Activated CD8-positive, alpha-beta T cell treated with anti-CD3 and anti-CD28 coated beads for 36 hours (primary cell): ENCODE measurements at regions not wholly inside any gene's neighbourhood (a gene's known extent, or its start where the extent isn't known, plus 50 kb on each side); places are given as distances from the start of the nearest gene placed in this dataset.

Source experiments
- ATAC-seq: fragments of 200-7000 bp; cut with Tn5 transposase; one replicate; pipeline ENCODE4 v1.10.0; 2021; ENCODE audit warnings: mild to moderate bottlenecking, moderate library complexity
- CTCF ChIA-PET: fragments of 350-600 bp; sonication (Branson Sonifier 250); formaldehyde crosslinking; loops from one replicate; lab custom pipeline; 2021; ENCODE audit warnings: antibody characterized with exemption; lab: Charles Lee
- POLR2A ChIA-PET: fragments of 350-600 bp; sonication (Branson Sonifier 250); formaldehyde crosslinking; loops from one replicate; lab custom pipeline; 2021; ENCODE audit warnings: antibody characterized with exemption; lab: Charles Lee
- DNase-seq: peaks from one replicate; pipeline ENCODE4 v3.0.0-alpha.2; 2020
- H3K27ac Mint-ChIP-seq: one replicate; pipeline ENCODE4 v1.8.0; 2021; ENCODE audit warnings: mild to moderate bottlenecking, mixed read lengths
- H3K27me3 Mint-ChIP-seq: one replicate; pipeline ENCODE4 v1.8.0; 2021; ENCODE audit warnings: mixed read lengths
- H3K36me3 Mint-ChIP-seq: one replicate; pipeline ENCODE4 v1.8.0; 2021; ENCODE audit warnings: low read depth, mixed read lengths
- H3K4me1 Mint-ChIP-seq: one replicate; pipeline ENCODE4 v1.8.0; 2021; ENCODE audit warnings: low read depth, mixed read lengths
- H3K4me3 Mint-ChIP-seq: one replicate; pipeline ENCODE4 v1.8.0; 2021; ENCODE audit warnings: mild to moderate bottlenecking, moderate library complexity, mixed read lengths
- H3K9me3 Mint-ChIP-seq: one replicate; pipeline ENCODE4 v1.8.0; 2021; ENCODE audit warnings: mixed read lengths
- CTCF ChIP-seq: fragments of 200-600 bp; IDR thresholded peaks from one replicate; pipeline ENCODE4 v1.8.0; 2022; ENCODE audit warnings: antibody characterized with exemption, mild to moderate bottlenecking
- intact Hi-C: fragments of 100-400 bp; cut with micrococcal nuclease; formaldehyde crosslinking; loops from one replicate; pipeline ENCODE4 v1.10.0; 2022

- CTCF ChIA-PET: no interaction called here
- Mint-ChIP-seq H3K27ac (no peak overlapping the region), H3K4me3 (no peak overlapping the region), H3K27me3 (peaks cover 1% of the 10 kb centered on the region), H3K4me1 (no peaks in the 10 kb centered on the region), H3K9me3 (no peaks in the 10 kb centered on the region), H3K36me3 (no peaks in the 10 kb centered on the region)
- DNase-seq: no peak
- ATAC-seq: no peak
- no peak for TF ChIP-seq CTCF
- POLR2A ChIA-PET: interaction anchor here (1.2 kb wide), 1 partner anchor 12 kb away, joined by 3 read pairs; no protein-coding TSS in a partner anchor
- intact Hi-C loops: no loop called here
Observed at GRCh38 chr4:149121023-149121404, 678.8 kb upstream of the NR3C2 start.

DNA sequence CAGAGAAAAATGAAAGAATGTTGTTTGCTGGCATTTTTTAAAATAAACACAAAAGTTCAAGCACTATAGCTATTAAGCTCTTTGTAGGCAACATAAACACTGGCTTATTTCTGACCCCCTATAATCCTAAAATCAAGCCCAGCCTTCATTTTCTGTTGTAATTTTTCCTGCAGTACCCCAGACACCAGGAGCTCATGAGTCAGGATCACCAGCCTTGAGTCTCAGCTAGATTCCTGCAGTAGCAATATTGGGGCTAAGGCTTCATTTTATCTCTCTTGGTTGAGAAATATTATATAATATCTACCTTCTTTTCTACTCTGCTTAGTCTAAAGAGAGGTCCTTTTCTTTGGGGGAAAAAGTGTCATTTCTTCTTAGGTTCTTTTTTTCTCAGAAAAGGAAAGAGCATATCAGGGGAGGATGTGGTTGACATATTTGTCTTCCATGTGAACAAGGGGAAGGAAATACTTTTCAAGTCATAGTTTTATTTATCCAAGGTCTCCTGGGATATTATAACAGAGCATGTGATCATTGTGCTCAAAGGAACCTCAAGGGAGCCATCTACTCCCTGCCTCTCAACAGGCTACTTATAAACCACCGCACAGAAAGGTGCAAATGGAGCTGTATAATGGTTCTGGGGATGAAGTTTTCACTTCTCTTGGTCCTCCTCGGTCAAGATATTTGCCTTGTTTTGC is 678.3 kb upstream of the NR3C2 start:
- Mint-ChIP-seq H3K4me1 (no peaks in the 10 kb centered on the region), H3K27ac (no peak overlapping the region), H3K27me3 (peaks cover 1% of the 10 kb centered on the region), H3K9me3 (no peaks in the 10 kb centered on the region), H3K4me3 (no peak overlapping the region), H3K36me3 (no peaks in the 10 kb centered on the region)
- no peak for TF ChIP-seq CTCF
- intact Hi-C loops: no loop called here
- ChIA-PET POLR2A (no interaction called here), CTCF (no interaction called here)
- DNase-seq (no peak), ATAC-seq (no peak)

DNA sequence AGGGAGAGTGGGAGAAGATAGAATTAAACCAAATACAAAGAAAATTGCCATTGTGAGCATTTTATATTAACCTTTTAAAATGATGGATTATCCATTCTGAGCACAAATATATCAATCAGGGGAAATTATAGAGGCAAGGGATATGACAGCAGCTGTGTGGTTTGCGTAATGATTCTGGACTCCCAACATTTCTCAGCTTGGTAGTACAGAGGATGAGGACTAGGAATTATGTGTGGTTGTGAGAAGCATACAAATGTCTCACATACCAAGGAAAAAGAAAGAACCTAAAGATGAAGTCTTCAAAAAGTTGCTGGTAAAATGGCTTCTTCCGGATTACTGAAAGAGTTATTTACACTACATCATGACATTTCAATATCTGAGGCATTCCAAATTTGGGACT is 674.6 kb upstream of the NR3C2 start:
- H3K4me1 Mint-ChIP-seq: no peaks in the 10 kb centered on the region
- ChIA-PET POLR2A (no interaction called here), CTCF (no interaction called here)
- H3K27ac Mint-ChIP-seq: no peak overlapping the region
- no peaks in the 10 kb centered on the region for H3K9me3 Mint-ChIP-seq
- H3K36me3 Mint-ChIP-seq: no peaks in the 10 kb centered on the region
- H3K4me3 Mint-ChIP-seq: no peak overlapping the region
- no peak for DNase-seq
- ATAC-seq: no peak
- intact Hi-C loops: no loop called here
- H3K27me3 Mint-ChIP-seq: no peaks in the 10 kb centered on the region
- TF ChIP-seq CTCF: no peak

GRCh38 chr4:149113804-149114430 is 671.7 kb upstream of the NR3C2 start:
- POLR2A ChIA-PET: no interaction called here

More at GRCh38 chr4:149113804-149114430, 671.7 kb upstream of the NR3C2 start:
- Mint-ChIP-seq H3K4me1 (no peaks in the 10 kb centered on the region), H3K4me3 (no peak overlapping the region), H3K27me3 (no peaks in the 10 kb centered on the region), H3K9me3 (no peaks in the 10 kb centered on the region), H3K36me3 (no peaks in the 10 kb centered on the region), H3K27ac (no peak overlapping the region)
- CTCF ChIA-PET: no interaction called here
- no peak for TF ChIP-seq CTCF
- intact Hi-C loops: no loop called here
- no peak for DNase-seq
- no peak for ATAC-seq
